ENCODE measurements at regions not wholly inside any gene's neighbourhood (a gene's known extent, or its start where the extent isn't known, plus 50 kb on each side); places are given as distances from the start of the nearest gene placed in this dataset.

DNA sequence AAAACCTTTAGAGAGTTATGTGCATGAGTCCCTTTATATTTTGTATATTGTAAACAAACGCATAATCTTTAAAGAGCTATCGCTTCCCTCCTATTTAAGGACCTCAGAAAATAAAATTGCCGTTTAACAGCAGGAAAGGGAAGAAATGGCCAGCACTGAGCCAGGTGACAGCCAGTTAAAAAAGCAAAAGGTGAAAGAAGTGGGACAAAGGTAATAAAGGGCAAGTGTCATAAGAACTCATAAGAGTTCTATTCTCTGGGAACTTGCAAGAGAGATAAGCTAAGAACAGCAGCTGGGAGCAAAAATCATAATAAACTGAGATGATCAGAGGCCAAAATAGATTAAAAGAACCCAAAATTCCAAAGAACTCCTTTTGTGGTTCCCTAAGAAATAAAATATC, 520.9 kb upstream of the PKN2 start:
- Histone ChIP-seq H3K27me3 (no peaks in the 10 kb centered on the region), H3K9me3 (replicated peaks) (no peaks in the 10 kb centered on the region), H3K4me3 (no peak overlapping the region), H3K36me3 (no peaks in the 10 kb centered on the region), H3K27ac (no peak overlapping the region), H3K4me1 (no peaks in the 10 kb centered on the region)
- DNase-seq: no peak

DNA sequence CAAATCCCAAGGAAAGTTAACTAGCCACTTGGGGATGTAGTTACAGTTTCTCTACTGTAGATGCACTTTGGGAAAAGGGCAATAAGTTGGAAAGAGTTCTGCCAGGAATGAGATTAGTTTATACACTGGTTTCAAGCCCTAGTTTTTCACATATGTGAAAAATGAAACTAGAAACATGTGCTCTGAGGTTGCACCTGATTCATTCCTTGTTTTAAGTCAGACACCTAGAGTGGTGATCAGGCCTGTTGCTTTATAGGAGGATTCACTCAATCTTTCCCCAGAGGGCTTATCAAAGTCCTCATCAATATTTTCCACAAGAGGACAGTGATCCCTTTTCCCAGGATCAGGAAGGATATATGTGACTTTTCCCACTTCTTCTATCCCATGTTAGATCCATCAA, 515.9 kb upstream of the PKN2 start:
- Histone ChIP-seq H3K27me3 (no peaks in the 10 kb centered on the region), H3K4me3 (no peak overlapping the region)

DNA sequence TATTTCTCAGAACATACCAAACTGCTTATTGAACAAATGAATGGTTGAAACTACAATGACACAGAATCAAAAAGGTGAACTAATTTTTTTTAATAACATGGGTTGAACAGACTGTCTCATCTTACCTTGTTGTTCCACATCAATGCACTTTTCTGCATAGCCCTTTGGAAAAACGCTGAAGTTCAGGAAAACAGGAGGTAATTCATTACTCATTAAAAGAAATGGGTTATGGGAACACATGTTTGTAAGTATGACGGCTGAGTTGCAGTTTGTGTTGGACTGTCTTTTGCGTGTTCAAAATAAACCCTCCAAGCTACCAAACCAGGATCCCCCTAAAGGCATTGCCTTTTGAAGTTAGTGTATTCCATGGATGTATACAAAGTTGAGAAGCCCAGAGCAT, 514.9 kb upstream of the PKN2 start:
- no peak for DNase-seq
- H3K4me3 ChIP-seq: no peak overlapping the region
- H3K27ac ChIP-seq: no peak overlapping the region
- no peaks in the 10 kb centered on the region for H3K27me3 ChIP-seq
- no peaks in the 10 kb centered on the region for H3K36me3 ChIP-seq
- no peaks in the 10 kb centered on the region for H3K4me1 ChIP-seq
- no peaks in the 10 kb centered on the region for H3K9me3 ChIP-seq (replicated peaks)

More for the DNA sequence above, 515.9 kb upstream of the PKN2 start:
- Histone ChIP-seq H3K27ac (no peak overlapping the region), H3K9me3 (replicated peaks) (no peaks in the 10 kb centered on the region), H3K4me1 (no peaks in the 10 kb centered on the region), H3K36me3 (no peaks in the 10 kb centered on the region)
- no peak for DNase-seq

DNA sequence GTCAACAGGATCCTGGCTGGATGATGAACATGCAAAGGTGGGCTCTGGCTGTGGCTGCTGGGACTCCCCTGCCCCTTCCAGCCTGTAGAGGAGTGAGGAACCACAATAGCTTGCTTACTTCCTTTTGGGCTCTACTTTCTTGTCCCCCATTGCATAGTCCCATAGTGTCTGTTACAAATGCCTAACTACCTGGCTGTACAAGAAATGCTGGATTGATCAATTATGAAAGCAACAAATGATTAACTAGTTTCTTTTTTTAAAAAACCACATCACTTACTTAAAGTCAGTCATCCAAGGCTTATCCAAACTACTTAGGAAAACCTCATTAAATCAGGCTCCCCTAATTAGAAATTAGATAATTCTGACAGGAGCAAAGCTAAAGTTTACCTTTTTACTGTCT, 514.1 kb upstream of the PKN2 start:
- no peaks in the 10 kb centered on the region for H3K9me3 ChIP-seq (replicated peaks)
- DNase-seq: no peak
- no peaks in the 10 kb centered on the region for H3K27me3 ChIP-seq
- no peaks in the 10 kb centered on the region for H3K36me3 ChIP-seq
- no peak overlapping the region for H3K27ac ChIP-seq
- no peak overlapping the region for H3K4me3 ChIP-seq
- no peaks in the 10 kb centered on the region for H3K4me1 ChIP-seq

DNA sequence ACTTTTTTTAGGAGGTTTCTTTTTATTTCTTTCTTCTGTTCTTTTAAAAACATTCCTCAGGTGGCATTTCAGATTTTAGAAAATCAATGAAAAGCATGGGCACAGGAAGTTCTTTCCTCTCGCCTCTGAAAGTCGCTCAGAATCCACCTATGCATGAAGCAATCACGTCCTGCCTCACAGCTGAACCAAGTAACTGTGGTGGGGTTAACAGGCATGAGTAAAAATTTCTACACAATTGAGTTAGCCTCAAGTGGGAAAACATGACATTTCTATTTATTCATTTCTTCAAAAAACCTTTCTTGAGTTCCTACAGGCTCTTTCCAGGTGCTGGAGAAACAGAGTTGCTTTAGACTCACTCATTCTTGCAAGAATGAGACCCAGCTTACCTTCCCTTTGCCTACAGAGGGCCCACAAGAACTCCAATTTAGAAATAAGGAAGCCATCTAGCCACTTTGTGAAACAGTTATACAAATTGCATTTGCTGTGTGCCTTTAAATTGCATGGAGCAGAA, 508.9 kb upstream of the PKN2 start:
- no peaks in the 10 kb centered on the region for H3K4me1 ChIP-seq
- H3K27me3 ChIP-seq: no peaks in the 10 kb centered on the region
- H3K27ac ChIP-seq: no peak overlapping the region
- no peaks in the 10 kb centered on the region for H3K9me3 ChIP-seq (replicated peaks)
- no peak overlapping the region for H3K4me3 ChIP-seq
- no peak for DNase-seq
- H3K36me3 ChIP-seq: no peaks in the 10 kb centered on the region

DNA sequence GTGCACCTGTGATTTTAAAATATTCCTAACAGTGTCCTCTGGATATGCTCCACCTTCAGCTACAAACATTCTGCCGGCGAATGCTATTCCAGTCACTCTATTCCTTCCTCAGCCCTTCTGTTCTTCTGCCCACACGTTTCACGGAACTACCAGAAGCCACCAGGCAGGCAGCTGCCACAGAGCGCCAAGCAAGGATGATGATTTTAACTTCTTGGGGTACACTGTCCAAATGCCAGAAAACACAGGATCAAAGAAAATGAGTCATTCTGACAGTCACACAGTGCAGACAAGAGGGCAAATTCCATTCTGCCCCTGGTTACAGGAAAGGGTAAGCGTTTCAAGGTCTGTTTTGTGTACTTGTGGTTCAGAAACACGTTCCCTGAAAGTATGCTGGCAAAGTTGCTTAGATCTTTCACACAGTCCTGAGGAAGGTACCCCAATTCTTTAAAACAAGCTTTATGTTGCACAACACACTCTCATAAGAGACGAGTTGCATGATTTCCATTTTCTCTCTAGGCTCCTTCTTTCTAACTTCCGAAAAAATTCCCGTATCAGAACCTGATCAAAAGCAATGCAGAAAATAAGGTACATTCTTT, 508.3 kb upstream of the PKN2 start:
- DNase-seq: no peak
- Histone ChIP-seq H3K27ac (no peak overlapping the region), H3K36me3 (no peaks in the 10 kb centered on the region), H3K9me3 (replicated peaks) (no peaks in the 10 kb centered on the region), H3K27me3 (0 out of 2 replicates have a peak, but pooled peaks cover under 1% of the 10 kb centered on the region), H3K4me3 (no peak overlapping the region), H3K4me1 (no peaks in the 10 kb centered on the region)

DNA sequence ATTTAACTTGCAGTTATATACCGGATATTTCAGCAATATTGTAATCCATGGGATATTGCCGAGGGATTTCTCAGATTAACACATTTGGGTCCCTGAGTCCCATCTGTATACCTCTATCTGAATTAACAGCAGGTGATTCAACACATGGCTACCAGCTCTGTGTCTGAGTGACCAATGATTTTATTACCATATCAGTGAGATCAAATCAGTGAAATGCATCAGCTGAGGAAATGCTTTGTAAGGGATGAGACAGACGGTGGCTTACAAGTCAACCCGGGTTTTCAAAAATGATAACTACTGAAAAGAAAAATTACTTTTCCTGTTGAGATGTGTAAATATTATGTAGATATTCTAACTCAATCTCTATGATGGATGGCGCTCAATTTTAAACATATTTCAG, 504.1 kb upstream of the PKN2 start:
- no peak for DNase-seq
- H3K27me3 ChIP-seq: 0 out of 2 replicates have a peak, but pooled peaks cover 2% of the 10 kb centered on the region
- no peaks in the 10 kb centered on the region for H3K36me3 ChIP-seq

DNA sequence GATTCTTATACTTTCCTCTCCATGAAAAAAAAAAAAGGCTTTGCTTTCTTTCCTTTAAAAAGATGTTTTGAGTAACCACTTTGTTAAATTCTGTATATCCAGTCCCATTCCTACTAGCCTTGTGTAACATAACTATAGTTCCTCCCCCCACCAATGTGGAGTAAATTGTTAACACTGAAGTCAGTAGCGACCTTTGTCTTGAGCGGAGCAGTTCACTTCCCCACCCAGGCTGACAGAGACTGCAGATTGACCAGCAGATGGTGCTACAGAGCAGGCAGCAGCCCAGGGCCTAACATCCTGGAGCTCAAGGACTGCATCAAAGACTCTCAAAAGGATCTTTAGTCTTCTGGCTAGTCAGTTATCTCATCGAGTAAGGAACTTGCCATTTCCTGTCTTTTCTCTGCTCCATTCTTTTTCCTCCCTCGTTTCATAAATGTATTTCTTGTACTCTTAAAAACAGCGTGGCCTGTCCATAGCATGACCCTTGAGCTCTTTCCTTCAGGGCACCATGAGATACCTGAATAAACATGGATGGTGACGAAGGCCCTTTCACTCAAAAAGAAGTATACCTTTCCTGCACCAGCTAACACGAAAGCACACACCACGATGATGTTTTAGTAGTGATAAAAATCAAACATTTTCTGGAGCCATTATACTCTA, 503.5 kb upstream of the PKN2 start:
- Histone ChIP-seq H3K4me3 (no peak overlapping the region), H3K27me3 (0 out of 2 replicates have a peak, but pooled peaks cover 2% of the 10 kb centered on the region), H3K36me3 (no peaks in the 10 kb centered on the region), H3K4me1 (no peaks in the 10 kb centered on the region), H3K27ac (no peak overlapping the region), H3K9me3 (replicated peaks) (no peaks in the 10 kb centered on the region)
- peak; percentile 60 to 81 for DNase-seq

More for the DNA sequence above, 504.1 kb upstream of the PKN2 start:
- no peak overlapping the region for H3K27ac ChIP-seq
- H3K4me1 ChIP-seq: no peaks in the 10 kb centered on the region
- no peak overlapping the region for H3K4me3 ChIP-seq
- no peaks in the 10 kb centered on the region for H3K9me3 ChIP-seq (replicated peaks)

DNA sequence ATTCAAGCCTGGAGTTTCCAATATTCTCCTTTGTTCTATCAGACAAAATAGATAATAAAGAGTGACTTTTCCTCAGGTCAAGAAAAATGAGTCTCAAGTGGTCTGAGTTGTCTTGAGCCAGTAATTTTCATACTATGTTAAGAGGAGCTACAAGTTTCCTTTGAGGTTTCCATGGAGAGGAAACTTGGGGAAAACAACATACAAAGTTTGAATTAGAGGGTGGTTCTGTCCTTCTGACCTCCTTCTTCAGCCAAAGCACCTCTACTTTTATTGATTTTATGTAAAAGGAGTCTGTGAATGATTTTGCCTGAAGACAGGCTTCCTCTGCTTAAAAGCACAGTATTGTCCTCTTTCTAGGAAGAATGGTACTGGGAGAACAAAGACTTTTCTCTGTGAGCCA, 497.2 kb upstream of the PKN2 start:
- H3K36me3 ChIP-seq: no peaks in the 10 kb centered on the region
- H3K9me3 ChIP-seq (replicated peaks): no peaks in the 10 kb centered on the region
- H3K27ac ChIP-seq: no peak overlapping the region
- no peaks in the 10 kb centered on the region for H3K4me1 ChIP-seq
- no peaks in the 10 kb centered on the region for H3K27me3 ChIP-seq
- no peak for DNase-seq
- no peak overlapping the region for H3K4me3 ChIP-seq

DNA sequence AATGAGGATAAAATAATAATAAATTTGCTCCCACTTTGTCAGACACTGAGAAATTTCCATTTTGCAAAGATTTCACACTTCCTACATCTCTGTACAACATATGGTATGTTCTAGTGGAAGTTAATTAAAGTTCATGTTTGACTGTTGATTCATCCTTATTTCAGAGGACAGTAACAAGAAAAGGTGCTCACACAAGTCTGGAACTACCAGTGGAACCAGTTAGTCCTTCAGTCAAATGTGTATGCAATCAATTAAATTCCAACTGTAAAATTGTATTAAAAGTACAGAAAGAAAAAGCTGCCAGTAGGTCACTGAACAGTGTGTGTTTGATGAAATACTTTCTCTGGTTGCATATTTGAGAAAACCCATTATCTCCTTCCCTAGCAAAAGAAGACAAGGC, 496.0 kb upstream of the PKN2 start:
- no peaks in the 10 kb centered on the region for H3K27me3 ChIP-seq
- no peak for DNase-seq
- H3K9me3 ChIP-seq (replicated peaks): no peaks in the 10 kb centered on the region
- no peak overlapping the region for H3K27ac ChIP-seq
- no peaks in the 10 kb centered on the region for H3K4me1 ChIP-seq
- H3K36me3 ChIP-seq: no peaks in the 10 kb centered on the region
- H3K4me3 ChIP-seq: no peak overlapping the region

DNA sequence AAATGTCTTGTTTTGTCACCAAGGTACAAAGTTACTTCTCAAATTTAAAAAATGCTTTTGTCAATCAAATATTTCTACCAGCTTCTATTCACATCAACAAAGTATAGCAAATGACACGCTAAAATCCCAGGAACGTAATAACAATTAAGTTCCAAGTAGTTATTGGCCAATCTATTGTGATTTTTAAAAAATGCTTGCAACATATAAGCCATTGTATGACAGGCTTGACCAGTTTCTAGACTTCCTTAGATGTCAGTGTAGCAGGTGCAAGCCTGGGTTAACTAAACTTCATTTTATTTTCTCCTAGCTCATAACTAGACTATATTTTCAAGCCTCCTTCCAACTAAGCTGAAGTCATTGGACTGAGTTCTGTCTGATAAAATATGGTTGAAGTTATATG, 494.5 kb upstream of the PKN2 start:
- H3K4me3 ChIP-seq: no peak overlapping the region
- no peaks in the 10 kb centered on the region for H3K27me3 ChIP-seq
- no peaks in the 10 kb centered on the region for H3K36me3 ChIP-seq
- no peak for DNase-seq
- no peaks in the 10 kb centered on the region for H3K4me1 ChIP-seq
- no peaks in the 10 kb centered on the region for H3K9me3 ChIP-seq (replicated peaks)
- H3K27ac ChIP-seq: no peak overlapping the region

DNA sequence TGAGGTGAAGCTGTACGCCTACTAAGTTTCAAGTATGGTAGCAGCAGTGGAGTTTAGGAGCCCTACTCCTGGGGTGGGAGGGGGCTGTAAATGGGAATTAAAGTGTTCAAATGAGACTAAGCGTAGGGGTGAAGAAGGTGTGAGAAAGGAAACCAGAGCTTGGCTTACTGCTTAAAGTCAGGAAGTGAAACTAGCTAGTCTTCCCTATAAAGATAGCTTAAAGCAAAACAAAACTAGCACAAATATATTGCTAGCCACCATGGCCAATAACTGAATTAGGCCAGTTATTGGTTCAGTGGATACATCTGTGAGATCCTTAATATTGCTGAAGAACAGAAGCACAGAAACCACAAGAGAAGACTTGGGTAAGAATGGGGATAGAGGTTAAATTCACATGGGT, 492.2 kb upstream of the PKN2 start:
- Histone ChIP-seq H3K27ac (no peak overlapping the region), H3K4me1 (no peaks in the 10 kb centered on the region), H3K9me3 (replicated peaks) (no peaks in the 10 kb centered on the region), H3K4me3 (no peak overlapping the region), H3K36me3 (no peaks in the 10 kb centered on the region), H3K27me3 (no peaks in the 10 kb centered on the region)
- no peak for DNase-seq

DNA sequence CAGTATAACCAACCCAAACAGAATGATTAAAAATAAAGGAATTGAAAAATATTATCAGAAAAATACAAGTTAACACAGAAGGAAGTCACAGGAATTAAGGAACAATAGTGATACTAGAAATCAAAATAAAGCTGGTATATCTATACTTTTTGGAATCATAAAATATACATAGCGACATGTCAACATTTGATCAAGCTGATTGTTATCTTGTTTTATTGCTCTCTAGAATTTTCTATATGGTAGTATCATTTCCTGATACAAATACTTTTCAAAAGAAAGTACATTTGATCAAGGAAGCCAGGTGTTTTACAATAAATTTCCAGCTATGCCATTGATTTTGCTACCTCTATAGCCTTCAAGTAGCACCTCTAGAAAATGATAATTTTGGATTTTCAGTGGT, 489.5 kb upstream of the PKN2 start:
- no peaks in the 10 kb centered on the region for H3K36me3 ChIP-seq
- H3K9me3 ChIP-seq (replicated peaks): no peaks in the 10 kb centered on the region
- H3K4me1 ChIP-seq: no peaks in the 10 kb centered on the region
- H3K27me3 ChIP-seq: no peaks in the 10 kb centered on the region
- H3K4me3 ChIP-seq: no peak overlapping the region
- no peak overlapping the region for H3K27ac ChIP-seq
- no peak for DNase-seq

DNA sequence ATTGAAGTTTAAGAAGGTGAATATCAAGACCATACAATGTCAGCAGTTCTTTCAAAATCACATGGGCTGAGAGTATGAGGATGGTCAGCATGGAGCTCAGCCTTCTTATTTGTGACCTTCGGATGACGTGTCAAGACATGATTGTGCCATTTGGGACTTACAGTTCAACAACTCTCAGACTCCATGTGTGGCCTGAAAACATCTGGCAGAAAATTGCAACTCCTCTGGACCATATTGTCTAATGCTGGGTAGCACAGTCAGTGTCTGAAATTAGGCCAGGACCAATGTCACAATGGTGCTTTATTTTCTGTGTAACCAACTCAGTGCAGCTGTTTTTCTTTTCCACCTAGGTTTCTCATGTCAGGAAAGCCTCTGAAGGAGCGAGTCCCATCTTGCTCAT, 483.5 kb upstream of the PKN2 start:
- Histone ChIP-seq H3K36me3 (no peaks in the 10 kb centered on the region), H3K9me3 (replicated peaks) (no peaks in the 10 kb centered on the region), H3K27ac (no peak overlapping the region), H3K4me1 (no peaks in the 10 kb centered on the region), H3K4me3 (no peak overlapping the region), H3K27me3 (no peaks in the 10 kb centered on the region; the same call in 1 of the 2 replicates)
- DNase-seq: peak in 1 of 2 experiments; percentile 9

DNA sequence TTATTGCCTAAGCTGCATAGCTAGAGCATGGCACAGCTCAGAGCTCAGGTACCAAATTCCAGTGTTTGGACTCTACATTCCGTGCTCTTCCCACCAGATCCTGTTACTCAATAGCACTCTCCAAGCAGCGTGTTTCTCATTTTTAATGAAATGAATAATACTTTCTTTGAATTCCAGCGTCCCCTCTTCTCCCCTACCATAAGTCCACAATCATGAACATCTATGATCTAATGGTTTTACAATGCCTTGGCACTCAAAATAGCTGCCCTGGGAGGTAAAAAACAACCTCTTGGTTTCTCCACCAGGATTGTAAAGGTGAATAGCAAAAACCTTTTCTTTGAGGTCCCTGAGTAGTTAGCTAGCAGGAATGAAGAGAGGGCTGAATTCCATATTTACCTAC, 480.0 kb upstream of the PKN2 start:
- no peaks in the 10 kb centered on the region for H3K9me3 ChIP-seq (replicated peaks)
- no peak for DNase-seq
- no peaks in the 10 kb centered on the region for H3K4me1 ChIP-seq
- H3K36me3 ChIP-seq: no peaks in the 10 kb centered on the region
- H3K4me3 ChIP-seq: no peak overlapping the region
- H3K27ac ChIP-seq: no peak overlapping the region
- peaks cover 7% of the 10 kb centered on the region; the same call in 1 of the 2 replicates for H3K27me3 ChIP-seq

Data from SJCRH30 (cell line).